ENCODE measurements at regions not wholly inside any gene's neighbourhood (a gene's known extent, or its start where the extent isn't known, plus 50 kb on each side); places are given as distances from the start of the nearest gene placed in this dataset.

GRCh38 chr18:2217356-2217755 is 353.9 kb downstream of the METTL4 start:
- TF ChIP-seq POLR2AphosphoS5 (IDR thresholded peaks at IDR 0.05; ENCODE audit: low read depth, low read length) = no peak
- no peak for TF ChIP-seq TAF1 (IDR thresholded peaks at IDR 0.05; ENCODE audit: low read depth, low read length)
- no peak for TF ChIP-seq POU2F2 (IDR thresholded peaks at IDR 0.05; ENCODE audit: low read depth, low read length)
- no peak for TF ChIP-seq POLR2A (IDR thresholded peaks at IDR 0.05; ENCODE audit: low read depth, low read length)
- TF ChIP-seq SPI1 (IDR thresholded peaks at IDR 0.05; ENCODE audit: low read depth, low read length) = no peak
- no peak for TF ChIP-seq PAX5 (IDR thresholded peaks at IDR 0.05; ENCODE audit: insufficient read depth, low read length, severe bottlenecking)

All from GM12891 (cell line).